ENCODE measurements at regions not wholly inside any gene's neighbourhood (a gene's known extent, or its start where the extent isn't known, plus 50 kb on each side); places are given as distances from the start of the nearest gene placed in this dataset.
A peak's percentile ranks its signal among the peaks of the same experiment; 100 is the strongest.
"Not testable (repeated sequence)": the region's sequence is repeated elsewhere in the genome, so short reads cannot be mapped to it uniquely, and the experiment has no call there.

GRCh38 chr14:30464481-30464880, 94.5 kb upstream of the G2E3 start:
- DNase-seq (ENCODE audit: low read depth), result peak; percentile 35
- TF ChIP-seq CTCF (IDR thresholded peaks at IDR 0.05; ENCODE audit: insufficient read depth, low read depth, low read length, missing control alignments), result no peak
- no peak overlapping the region for H3K4me3 ChIP-seq (ENCODE audit: low read length)

- TF ChIP-seq CTCF (IDR thresholded peaks at IDR 0.05; ENCODE audit: insufficient read depth, low read depth, low read length, missing control alignments), result no peak
These were observed 90.6 kb upstream of the G2E3 start for GRCh38 chr14:30468354-30468753.

GRCh38 chr14:30471980-30472379, 87.0 kb upstream of the G2E3 start:
- no peak for TF ChIP-seq CTCF (IDR thresholded peaks at IDR 0.05; ENCODE audit: insufficient read depth, low read depth, low read length, missing control alignments)

More at GRCh38 chr14:30468354-30468753, 90.6 kb upstream of the G2E3 start:
- DNase-seq (ENCODE audit: low read depth), result no peak
- no peak overlapping the region for H3K4me3 ChIP-seq (ENCODE audit: low read length)

GRCh38 chr14:30473846-30474696, 84.9 kb upstream of the G2E3 start:
- H3K4me3 ChIP-seq (ENCODE audit: low read length); DNase-seq (ENCODE audit: low read depth): not testable (repeated sequence)

More at GRCh38 chr14:30471980-30472379, 87.0 kb upstream of the G2E3 start:
- no peak overlapping the region for H3K4me3 ChIP-seq (ENCODE audit: low read length)
- DNase-seq (ENCODE audit: low read depth), result no peak

- no peak for DNase-seq (ENCODE audit: low read depth)
- H3K4me3 ChIP-seq (ENCODE audit: low read length), result no peak overlapping the region
- no peak for TF ChIP-seq CTCF (IDR thresholded peaks at IDR 0.05; ENCODE audit: insufficient read depth, low read depth, low read length, missing control alignments)
These were observed 76.7 kb upstream of the G2E3 start for GRCh38 chr14:30482276-30482675.

- H3K4me3 ChIP-seq (ENCODE audit: low read length), result no peak overlapping the region
- no peak for TF ChIP-seq CTCF (IDR thresholded peaks at IDR 0.05; ENCODE audit: insufficient read depth, low read depth, low read length, missing control alignments)
- no peak for DNase-seq (ENCODE audit: low read depth)
These were observed 74.8 kb upstream of the G2E3 start for GRCh38 chr14:30484201-30484600.

GRCh38 chr14:30484976-30485375, 74.0 kb upstream of the G2E3 start:
- H3K4me3 ChIP-seq (ENCODE audit: low read length), result no peak overlapping the region
- TF ChIP-seq CTCF (IDR thresholded peaks at IDR 0.05; ENCODE audit: insufficient read depth, low read depth, low read length, missing control alignments), result no peak
- DNase-seq (ENCODE audit: low read depth), result no peak
